ENCODE measurements at regions not wholly inside any gene's neighbourhood (a gene's known extent, or its start where the extent isn't known, plus 50 kb on each side); places are given as distances from the start of the nearest gene placed in this dataset.

DNA sequence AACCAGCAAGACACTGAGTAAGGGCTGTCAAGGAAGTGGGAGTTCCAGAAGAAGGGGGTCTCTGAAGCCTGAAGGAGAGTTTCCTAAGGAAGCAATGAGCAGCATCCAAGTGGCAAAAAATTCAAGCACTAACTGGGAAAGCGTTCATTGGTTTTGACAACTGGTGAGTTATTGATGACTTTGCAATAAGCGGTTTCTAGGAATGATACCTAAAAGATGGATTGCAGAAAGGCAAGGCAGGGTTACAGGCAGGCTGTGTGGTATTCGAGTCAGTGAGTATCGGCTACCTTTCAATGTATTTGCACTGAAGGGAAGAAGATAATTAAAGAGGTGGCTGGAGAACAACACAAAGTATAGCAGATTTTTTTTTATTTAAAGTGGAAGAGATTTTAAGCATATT is 59.3 kb upstream of the NCAM1 start:
- Histone ChIP-seq H3K4me3 (replicated peaks in 1 of 3; ENCODE audit: insufficient read depth in 1 of 3, low read depth in 2 of 3, low read length in 3 of 3) (no peak overlapping the region), H3K4me1 (ENCODE audit: insufficient read depth, low read length) (no peaks in the 10 kb centered on the region), H3K27me3 (ENCODE audit: control insufficient read depth in 1 of 2, insufficient read depth in 2 of 2, low read length in 2 of 2) (no peaks in the 10 kb centered on the region), H3K4me2 (ENCODE audit: low read depth, low read length) (no peak overlapping the region), H3K36me3 (replicated peaks in 1 of 2; ENCODE audit: control insufficient read depth in 1 of 2, insufficient read depth in 2 of 2, low read length in 2 of 2) (no peaks in the 10 kb centered on the region), H4K20me1 (ENCODE audit: insufficient read depth, low read length) (no peaks in the 10 kb centered on the region), H3K9me3 (ENCODE audit: low read length) (no peaks in the 10 kb centered on the region), H3K79me2 (ENCODE audit: insufficient read depth, low read length) (no peaks in the 10 kb centered on the region), H2AFZ (ENCODE audit: low read length) (no peak overlapping the region), H3K9ac (ENCODE audit: insufficient read depth, low read depth, low read length) (no peak overlapping the region), H3K27ac (ENCODE audit: extremely low read length, insufficient read depth, low read length) (no peak overlapping the region)
- WGBS (ENCODE audit: low lambda C conversion rate), result 1% methylated on average over 4 of the region's 4 CpGs
- intact Hi-C loops (cut with micrococcal nuclease; ENCODE audit: unreplicated experiment) (no loop called here), in situ Hi-C loops (cut with HindIII; ENCODE audit: extremely low pct_ligation_motif_present, low pct_unique_long_range_greater_than_20kb) (no loop called here)
- POLR2A ChIA-PET, result no interaction called here
- CTCF ChIA-PET (ENCODE audit: low intra/inter-chr PET ratio, low total read pairs), result no interaction called here
- ATAC-seq (no peak), DNase-seq (ENCODE audit: low spot score) (no peak), FAIRE-seq (no peak)
- BruUV-seq (replicated peaks), result no TSS peak
- no peak for TF ChIP-seq MLLT10 (CRISPR knock-in tag; IDR thresholded peaks at IDR 0.05)
- peak; percentile 85 for TF ChIP-seq MAFF (IDR thresholded peaks at IDR 0.05; ENCODE audit: low read depth, low read length)
- no peak for TF ChIP-seq ZNF24 (IDR thresholded peaks at IDR 0.05)
- TF ChIP-seq, protein P1, sequence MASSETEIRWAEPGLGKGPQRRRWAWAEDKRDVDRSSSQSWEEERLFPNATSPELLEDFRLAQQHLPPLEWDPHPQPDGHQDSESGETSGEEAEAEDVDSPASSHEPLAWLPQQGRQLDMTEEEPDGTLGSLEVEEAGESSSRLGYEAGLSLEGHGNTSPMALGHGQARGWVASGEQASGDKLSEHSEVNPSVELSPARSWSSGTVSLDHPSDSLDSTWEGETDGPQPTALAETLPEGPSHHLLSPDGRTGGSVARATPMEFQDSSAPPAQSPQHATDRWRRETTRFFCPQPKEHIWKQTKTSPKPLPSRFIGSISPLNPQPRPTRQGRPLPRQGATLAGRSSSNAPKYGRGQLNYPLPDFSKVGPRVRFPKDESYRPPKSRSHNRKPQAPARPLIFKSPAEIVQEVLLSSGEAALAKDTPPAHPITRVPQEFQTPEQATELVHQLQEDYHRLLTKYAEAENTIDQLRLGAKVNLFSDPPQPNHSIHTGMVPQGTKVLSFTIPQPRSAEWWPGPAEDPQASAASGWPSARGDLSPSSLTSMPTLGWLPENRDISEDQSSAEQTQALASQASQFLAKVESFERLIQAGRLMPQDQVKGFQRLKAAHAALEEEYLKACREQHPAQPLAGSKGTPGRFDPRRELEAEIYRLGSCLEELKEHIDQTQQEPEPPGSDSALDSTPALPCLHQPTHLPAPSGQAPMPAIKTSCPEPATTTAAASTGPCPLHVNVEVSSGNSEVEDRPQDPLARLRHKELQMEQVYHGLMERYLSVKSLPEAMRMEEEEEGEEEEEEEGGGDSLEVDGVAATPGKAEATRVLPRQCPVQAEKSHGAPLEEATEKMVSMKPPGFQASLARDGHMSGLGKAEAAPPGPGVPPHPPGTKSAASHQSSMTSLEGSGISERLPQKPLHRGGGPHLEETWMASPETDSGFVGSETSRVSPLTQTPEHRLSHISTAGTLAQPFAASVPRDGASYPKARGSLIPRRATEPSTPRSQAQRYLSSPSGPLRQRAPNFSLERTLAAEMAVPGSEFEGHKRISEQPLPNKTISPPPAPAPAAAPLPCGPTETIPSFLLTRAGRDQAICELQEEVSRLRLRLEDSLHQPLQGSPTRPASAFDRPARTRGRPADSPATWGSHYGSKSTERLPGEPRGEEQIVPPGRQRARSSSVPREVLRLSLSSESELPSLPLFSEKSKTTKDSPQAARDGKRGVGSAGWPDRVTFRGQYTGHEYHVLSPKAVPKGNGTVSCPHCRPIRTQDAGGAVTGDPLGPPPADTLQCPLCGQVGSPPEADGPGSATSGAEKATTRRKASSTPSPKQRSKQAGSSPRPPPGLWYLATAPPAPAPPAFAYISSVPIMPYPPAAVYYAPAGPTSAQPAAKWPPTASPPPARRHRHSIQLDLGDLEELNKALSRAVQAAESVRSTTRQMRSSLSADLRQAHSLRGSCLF (CRISPR knock-in tag; IDR thresholded peaks at IDR 0.05; ENCODE audit: borderline replicate concordance), result no peak
- peak; percentile 87 for TF ChIP-seq MAFK (conservative IDR thresholded peaks at IDR 0.05 in 1 of 2, IDR thresholded peaks at IDR 0.05 in 1 of 2; ENCODE audit: low read length in 2 of 2)

Data from HepG2 (cell line).